SU-DHL-6 (cell line): ENCODE measurements at regions not wholly inside any gene's neighbourhood (a gene's known extent, or its start where the extent isn't known, plus 50 kb on each side); places are given as distances from the start of the nearest gene placed in this dataset.
"Not testable (repeated sequence)": the region's sequence is repeated elsewhere in the genome, so short reads cannot be mapped to it uniquely, and the experiment has no call there.

Source experiments
- H2AFZ ChIP-seq: fragments of 200-600 bp; sonication (generic); 2 replicates; pipeline ENCODE4 v1.6.1; 2014; ENCODE audit warnings: low read depth, mild to moderate bottlenecking, moderate library complexity, mixed read lengths, antibody characterized with exemption, low read length; ENCODE audit not compliant: severe bottlenecking
- H3F3A ChIP-seq: fragments of 200-600 bp; shearing (Covaris generic); 2 replicates; pipeline ENCODE4 v1.6.0; 2016; ENCODE audit warnings: antibody characterized with exemption, mild to moderate bottlenecking; ENCODE audit not compliant: insufficient read depth
- H3K27ac ChIP-seq: fragments of 200-600 bp; sonication (generic); 2 replicates; pipeline ENCODE4 v1.5.1; 2016; ENCODE audit warnings: low read depth, mild to moderate bottlenecking, low read length, moderate library complexity, mixed read lengths
- H3K27me3 ChIP-seq: fragments of 200-600 bp; sonication (generic), shearing (Covaris generic); 2 replicates; pipeline ENCODE4 v1.6.0; 2014; ENCODE audit warnings: mild to moderate bottlenecking, low read length
- H3K36me3 ChIP-seq: fragments of 200-600 bp; sonication (generic); 2 replicates; pipeline ENCODE4 v1.6.1; 2014; ENCODE audit warnings: mild to moderate bottlenecking, low read length, mixed read lengths
- H3K4me2 ChIP-seq: fragments of 300-600, 200-600 bp; shearing (Covaris generic), sonication (generic); 2 replicates; pipeline ENCODE4 v1.6.0; 2014; ENCODE audit warnings: low read length, low read depth, mild to moderate bottlenecking; ENCODE audit not compliant: poor library complexity, severe bottlenecking
- H3K4me3 ChIP-seq: fragments of 200-600 bp; sonication (generic); 2 replicates; pipeline ENCODE4 v1.5.1; 2014; ENCODE audit warnings: antibody characterized with exemption, low read length, mild to moderate bottlenecking, mixed read lengths; ENCODE audit not compliant: insufficient read depth, poor library complexity, severe bottlenecking
- H3K79me2 ChIP-seq: fragments of 200-600 bp; sonication (generic); 2 replicates; pipeline ENCODE4 v1.6.1; 2014; ENCODE audit warnings: mild to moderate bottlenecking, low read length, moderate library complexity; ENCODE audit not compliant: insufficient read depth
- H3K9ac ChIP-seq: fragments of 200-600 bp; sonication (generic); 2 replicates; pipeline ENCODE4 v1.7.0; 2014; ENCODE audit warnings: mild to moderate bottlenecking, low read length
- H3K9me2 ChIP-seq: fragments of 200-600 bp; sonication (generic); replicated peaks from 2 replicates; pipeline ENCODE4 v1.6.1; 2014; ENCODE audit warnings: low read length; ENCODE audit not compliant: insufficient read depth
- H3K9me3 ChIP-seq: fragments of 200-600 bp; sonication (generic); 2 replicates; pipeline ENCODE4 v1.6.1; 2014; ENCODE audit warnings: low read length, mixed read lengths; ENCODE audit not compliant: insufficient read depth
- H4K20me1 ChIP-seq: fragments of 200-600 bp; sonication (generic); 2 replicates; pipeline ENCODE4 v1.6.1; 2014; ENCODE audit warnings: low read depth, mild to moderate bottlenecking, antibody characterized with exemption, low read length, moderate library complexity, mixed read lengths
- CTCF ChIP-seq: fragments of 200-600 bp; sonication (generic); IDR thresholded peaks from one replicate; pipeline ENCODE4 v1.5.1; 2017; ENCODE audit warnings: antibody characterized with exemption, mild to moderate bottlenecking, low read length, moderate library complexity; ENCODE audit not compliant: insufficient read depth, poor library complexity, severe bottlenecking
- EZH2phosphoT487 ChIP-seq: fragments of 200-600 bp; sonication (generic), shearing (Covaris generic); conservative IDR thresholded peaks from 2 replicates; pipeline ENCODE4 v1.6.1; 2018; ENCODE audit warnings: mild to moderate bottlenecking, antibody characterized with exemption, low read length, moderate library complexity, mixed read lengths

- Histone ChIP-seq H3K4me3 (no peak overlapping the region), H3K9me3 (peaks cover 19% of the 10 kb centered on the region; the same call in 1 of the 2 replicates), H3K36me3 (peaks cover 6% of the 10 kb centered on the region; the same call in 1 of the 2 replicates), H3K27ac (no peak overlapping the region), H2AFZ (no peak overlapping the region), H3K9ac (no peak overlapping the region), H3K27me3 (no peaks in the 10 kb centered on the region), H3K9me2 (no peaks in the 10 kb centered on the region), H4K20me1 (no peaks in the 10 kb centered on the region), H3F3A (no peaks in the 10 kb centered on the region), H3K79me2 (no peaks in the 10 kb centered on the region), H3K4me2 (no peak overlapping the region)
- TF ChIP-seq EZH2phosphoT487 (no peak), CTCF (no peak)
Observed at GRCh38 chr10:62694537-62695126, 109.9 kb upstream of the ADO start.

GRCh38 chr10:62696798-62697197 lies 107.7 kb upstream of the ADO start:
- Histone ChIP-seq H3K9me2 (no peaks in the 10 kb centered on the region), H3F3A (no peaks in the 10 kb centered on the region), H3K36me3 (peaks cover 8% of the 10 kb centered on the region; the same call in 1 of the 2 replicates), H3K79me2 (no peaks in the 10 kb centered on the region), H3K9ac (no peak overlapping the region), H3K9me3 (peaks cover 23% of the 10 kb centered on the region; the same call in 1 of the 2 replicates), H3K4me2 (no peak overlapping the region), H3K27me3 (no peaks in the 10 kb centered on the region), H4K20me1 (no peaks in the 10 kb centered on the region), H3K27ac (no peak overlapping the region), H3K4me3 (no peak overlapping the region), H2AFZ (no peak overlapping the region)
- TF ChIP-seq CTCF (no peak), EZH2phosphoT487 (no peak)

- Histone ChIP-seq H3K27me3 (no peaks in the 10 kb centered on the region), H3F3A (no peaks in the 10 kb centered on the region), H3K27ac (no peak overlapping the region), H3K9me3 (peaks cover 23% of the 10 kb centered on the region; the same call in 1 of the 2 replicates), H3K79me2 (no peaks in the 10 kb centered on the region), H3K36me3 (peaks cover 8% of the 10 kb centered on the region; the same call in 1 of the 2 replicates), H3K9ac (no peak overlapping the region), H3K4me2 (no peak overlapping the region), H3K4me3 (no peak overlapping the region), H2AFZ (no peak overlapping the region), H4K20me1 (no peaks in the 10 kb centered on the region), H3K9me2 (no peaks in the 10 kb centered on the region)
- TF ChIP-seq CTCF (no peak), EZH2phosphoT487 (no peak)
Observed at GRCh38 chr10:62699148-62699547, 105.4 kb upstream of the ADO start.

GRCh38 chr10:62704121-62704520 lies 100.4 kb upstream of the ADO start:
- H4K20me1 ChIP-seq, H3K36me3 ChIP-seq, H3K79me2 ChIP-seq, H3K4me2 ChIP-seq, H3K9me3 ChIP-seq, H3F3A ChIP-seq, H3K27ac ChIP-seq, H3K27me3 ChIP-seq, H3K4me3 ChIP-seq, H3K9me2 ChIP-seq, H3K9ac ChIP-seq, H2AFZ ChIP-seq: not testable (repeated sequence)
